CD4-positive, alpha-beta memory T cell (primary cell): ENCODE measurements at regions not wholly inside any gene's neighbourhood (a gene's known extent, or its start where the extent isn't known, plus 50 kb on each side); places are given as distances from the start of the nearest gene placed in this dataset.

ENCODE experiments used
- CTCF ChIA-PET: fragments of 350-600 bp; sonication (Branson Sonifier 250); formaldehyde crosslinking; loops from one replicate; lab custom pipeline; 2021; ENCODE audit warnings: inconsistent platforms; ENCODE audit not compliant: partially characterized antibody; lab: Charles Lee
- POLR2A ChIA-PET: fragments of 350-600 bp; sonication (Branson Sonifier 250); formaldehyde crosslinking; loops from one replicate; lab custom pipeline; 2021; ENCODE audit not compliant: partially characterized antibody; lab: Charles Lee
- DNase-seq, 5 donors: peaks; one replicate each; pipeline versions ENCODE4 v3.0.0 to v3.0.0-alpha.2; 2020 to 2022; ENCODE audit warnings: mixed read lengths in 1 of 5
- H3K27ac ChIP-seq: one replicate; pipeline ENCODE4 v1.7.0; 2013; ENCODE audit warnings: low read depth, low read length
- H3K27me3 ChIP-seq: 2 replicates; pipeline ENCODE4 v1.7.0; 2013; ENCODE audit warnings: mild to moderate bottlenecking, low read length, moderate library complexity; ENCODE audit not compliant: insufficient read depth
- H3K36me3 ChIP-seq: 2 replicates; pipeline ENCODE4 v1.7.0; 2013; ENCODE audit warnings: mild to moderate bottlenecking, low read length, moderate library complexity; ENCODE audit not compliant: insufficient read depth
- H3K4me1 ChIP-seq: 2 replicates; pipeline ENCODE4 v1.7.0; 2013; ENCODE audit warnings: mild to moderate bottlenecking, low read length, moderate library complexity; ENCODE audit not compliant: insufficient read depth
- H3K4me3 ChIP-seq, 2 donors: one replicate each; pipeline ENCODE4 v1.7.0; 2013; ENCODE audit warnings: low read length in 2 of 2, mild to moderate bottlenecking in 1 of 2
- H3K9me3 ChIP-seq, 2 donors: one replicate each; pipeline ENCODE4 v1.7.0; 2013; ENCODE audit warnings: low read length in 2 of 2, control low read depth in 1 of 2; ENCODE audit not compliant: control insufficient read depth in 1 of 2
- H3K27ac Mint-ChIP-seq, 7 donors: one replicate each; pipeline ENCODE4 v1.8.0; 2020 to 2021; ENCODE audit warnings: mixed read lengths in 7 of 7, mild to moderate bottlenecking in 6 of 7, inconsistent platforms in 3 of 7, moderate library complexity in 3 of 7
- H3K27me3 Mint-ChIP-seq, 2 donors: one replicate each; pipeline ENCODE4 v1.8.0; 2020 to 2021; ENCODE audit warnings: mixed read lengths in 2 of 2
- H3K36me3 Mint-ChIP-seq, 2 donors: one replicate each; pipeline ENCODE4 v1.8.0; 2020 to 2021; ENCODE audit warnings: mixed read lengths in 2 of 2, inconsistent platforms in 1 of 2, mild to moderate bottlenecking in 1 of 2
- H3K4me1 Mint-ChIP-seq, 4 donors: one replicate each; pipeline ENCODE4 v1.8.0; 2020 to 2021; ENCODE audit warnings: mixed read lengths in 4 of 4, mild to moderate bottlenecking in 1 of 4
- H3K4me3 Mint-ChIP-seq, 8 donors: one replicate each; pipeline ENCODE4 v1.8.0; 2020 to 2021; ENCODE audit warnings: mixed read lengths in 8 of 8, mild to moderate bottlenecking in 7 of 8, moderate library complexity in 6 of 8, inconsistent platforms in 3 of 8
- H3K9me3 Mint-ChIP-seq, 8 donors: one replicate each; pipeline ENCODE4 v1.8.0; 2020 to 2021; ENCODE audit warnings: mixed read lengths in 8 of 8, mild to moderate bottlenecking in 5 of 8, inconsistent platforms in 3 of 8, moderate library complexity in 1 of 8
- intact Hi-C: fragments of 100-400 bp; cut with micrococcal nuclease; formaldehyde crosslinking; loops from one replicate; pipeline ENCODE4 v1.15.1; 2023

DNA sequence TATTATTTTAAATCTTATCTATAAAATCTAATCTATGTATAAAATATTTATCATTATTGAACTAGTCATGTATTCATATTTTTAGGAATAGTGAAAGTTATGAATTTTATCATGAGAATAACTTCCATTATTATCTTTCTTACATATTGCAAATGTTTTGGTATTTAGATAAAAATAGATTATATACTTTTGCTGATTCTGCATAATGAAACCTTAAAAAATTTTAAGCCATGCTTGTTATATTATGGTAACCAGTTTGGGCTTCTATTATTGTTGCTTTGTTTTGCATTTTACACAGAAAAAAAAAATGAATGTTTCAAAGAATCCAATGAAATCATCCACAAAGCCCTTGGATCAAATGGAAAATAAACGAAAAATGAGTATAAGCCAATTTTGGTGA, 772.5 kb downstream of the NR2F1-AS1 start:
- Mint-ChIP-seq H3K36me3 (no peaks in the 10 kb centered on the region), H3K4me1 (no peaks in the 10 kb centered on the region), H3K27me3 (no peaks in the 10 kb centered on the region), H3K4me3 (no peak overlapping the region), H3K27ac (no peak overlapping the region), H3K9me3 (peaks cover 0 to 4% (median 1%) of the 10 kb centered on the region in 8 donors)
- H3K27ac ChIP-seq: no peak overlapping the region
- no peaks in the 10 kb centered on the region for H3K9me3 ChIP-seq
- DNase-seq: no peak
- no peaks in the 10 kb centered on the region for H3K36me3 ChIP-seq
- intact Hi-C loops: no loop called here
- no peak overlapping the region for H3K4me3 ChIP-seq
- H3K27me3 ChIP-seq: no peaks in the 10 kb centered on the region
- POLR2A ChIA-PET: no interaction called here
- CTCF ChIA-PET: no interaction called here
- H3K4me1 ChIP-seq: no peaks in the 10 kb centered on the region

DNA sequence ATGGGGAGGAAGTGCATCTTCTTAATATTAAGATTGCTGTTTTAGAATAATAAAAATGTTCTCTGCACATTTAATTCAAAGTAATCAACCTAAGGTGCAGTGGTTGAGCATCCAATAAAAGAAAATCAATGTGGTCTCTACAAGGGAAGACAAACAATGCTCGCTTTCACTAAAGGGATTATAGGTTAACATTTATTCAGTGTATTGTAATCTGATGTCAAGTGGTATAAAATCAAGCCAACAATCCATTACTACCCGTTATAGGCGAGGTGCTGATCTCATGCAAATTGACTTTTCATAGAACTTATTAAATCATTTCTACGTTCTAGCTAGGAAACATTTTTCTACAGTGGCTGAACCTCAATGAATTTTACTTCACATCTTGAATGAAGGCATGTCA, 773.9 kb downstream of the NR2F1-AS1 start:
- DNase-seq: no peak
- Histone ChIP-seq H3K9me3 (peaks cover 0 to 3% of the 10 kb centered on the region in 2 donors), H3K27ac (no peak overlapping the region), H3K36me3 (no peaks in the 10 kb centered on the region), H3K4me1 (no peaks in the 10 kb centered on the region), H3K27me3 (no peaks in the 10 kb centered on the region), H3K4me3 (no peak overlapping the region)
- Mint-ChIP-seq H3K27ac (no peak overlapping the region), H3K9me3 (peaks cover 0 to 4% (median 0%) of the 10 kb centered on the region in 8 donors), H3K36me3 (no peaks in the 10 kb centered on the region), H3K27me3 (no peaks in the 10 kb centered on the region), H3K4me1 (no peaks in the 10 kb centered on the region), H3K4me3 (no peak overlapping the region)
- intact Hi-C loops: no loop called here
- CTCF ChIA-PET: no interaction called here
- POLR2A ChIA-PET: no interaction called here

- intact Hi-C loops: no loop called here
- Mint-ChIP-seq H3K27ac (no peak overlapping the region), H3K27me3 (no peaks in the 10 kb centered on the region), H3K9me3 (peaks cover 0 to 4% (median 0%) of the 10 kb centered on the region in 8 donors), H3K4me3 (no peak overlapping the region), H3K4me1 (no peaks in the 10 kb centered on the region), H3K36me3 (no peaks in the 10 kb centered on the region)
- no peaks in the 10 kb centered on the region for H3K27me3 ChIP-seq
- no peak for DNase-seq
- no peak overlapping the region for H3K4me3 ChIP-seq
- no peak overlapping the region for H3K27ac ChIP-seq
- H3K9me3 ChIP-seq: peaks cover 0 to 3% of the 10 kb centered on the region in 2 donors
- H3K4me1 ChIP-seq: no peaks in the 10 kb centered on the region
- ChIA-PET POLR2A (no interaction called here), CTCF (no interaction called here)
- no peaks in the 10 kb centered on the region for H3K36me3 ChIP-seq
Measured at GRCh38 chr5:92805446-92805845, 775.6 kb downstream of the NR2F1-AS1 start.

DNA sequence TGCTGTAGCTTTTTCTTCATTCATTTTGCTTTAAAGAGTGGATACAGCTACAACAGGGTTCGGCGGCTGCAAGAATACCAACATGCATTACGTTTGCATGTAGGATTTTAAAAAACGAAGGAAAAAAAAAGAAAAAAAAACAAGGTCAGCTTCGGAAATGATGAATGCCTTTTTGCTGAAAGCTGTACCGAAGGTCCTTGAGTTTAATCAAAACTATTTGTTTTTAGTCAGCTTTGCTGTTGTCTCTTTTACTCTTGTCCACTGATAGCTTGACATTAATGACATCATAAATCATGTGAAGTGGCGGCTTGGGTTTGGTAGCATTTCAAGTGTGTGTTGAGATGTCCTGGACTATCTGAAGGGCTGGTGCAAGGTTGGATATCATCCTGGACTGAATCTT, 779.1 kb downstream of the NR2F1-AS1 start:
- no peak overlapping the region for H3K27ac ChIP-seq
- H3K36me3 ChIP-seq: no peaks in the 10 kb centered on the region
- H3K4me1 ChIP-seq: no peaks in the 10 kb centered on the region
- H3K9me3 ChIP-seq: peaks cover 0 to 3% of the 10 kb centered on the region in 2 donors
- H3K36me3 Mint-ChIP-seq: no peaks in the 10 kb centered on the region
- peaks cover 0 to 6% (median 2%) of the 10 kb centered on the region in 8 donors for H3K9me3 Mint-ChIP-seq
- intact Hi-C loops: no loop called here
- H3K4me3 ChIP-seq: no peak overlapping the region
- no peak overlapping the region for H3K27ac Mint-ChIP-seq
- ChIA-PET CTCF (no interaction called here), POLR2A (no interaction called here)
- H3K27me3 ChIP-seq: no peaks in the 10 kb centered on the region
- H3K4me1 Mint-ChIP-seq: no peaks in the 10 kb centered on the region
- no peak for DNase-seq
- no peaks in the 10 kb centered on the region for H3K27me3 Mint-ChIP-seq
- H3K4me3 Mint-ChIP-seq: no peak overlapping the region

GRCh38 chr5:92800365-92800764, 780.7 kb downstream of the NR2F1-AS1 start:
- intact Hi-C loops: no loop called here
- H3K27me3 Mint-ChIP-seq: no peaks in the 10 kb centered on the region
- H3K36me3 ChIP-seq: no peaks in the 10 kb centered on the region
- no peaks in the 10 kb centered on the region for H3K36me3 Mint-ChIP-seq
- no peak for DNase-seq
- H3K4me3 Mint-ChIP-seq: no peak overlapping the region
- ChIA-PET CTCF (no interaction called here), POLR2A (no interaction called here)
- H3K27ac Mint-ChIP-seq: no peak overlapping the region
- no peaks in the 10 kb centered on the region for H3K4me1 ChIP-seq
- H3K9me3 Mint-ChIP-seq: peaks cover 0 to 12% (median 7%) of the 10 kb centered on the region in 8 donors
- no peak overlapping the region for H3K4me3 ChIP-seq
- H3K4me1 Mint-ChIP-seq: no peaks in the 10 kb centered on the region
- H3K9me3 ChIP-seq: peaks cover 0 to 3% of the 10 kb centered on the region in 2 donors
- H3K27me3 ChIP-seq: no peaks in the 10 kb centered on the region
- no peak overlapping the region for H3K27ac ChIP-seq

GRCh38 chr5:92795633-92796032, 785.4 kb downstream of the NR2F1-AS1 start:
- no peak overlapping the region for H3K4me3 ChIP-seq
- peaks cover 0 to 20% (median 15%) of the 10 kb centered on the region in 8 donors for H3K9me3 Mint-ChIP-seq
- no peak overlapping the region for H3K4me3 Mint-ChIP-seq
- H3K36me3 Mint-ChIP-seq: no peaks in the 10 kb centered on the region
- H3K27me3 Mint-ChIP-seq: no peaks in the 10 kb centered on the region
- no peaks in the 10 kb centered on the region for H3K4me1 Mint-ChIP-seq
- POLR2A ChIA-PET: no interaction called here
- no peaks in the 10 kb centered on the region for H3K4me1 ChIP-seq
- no peaks in the 10 kb centered on the region for H3K27me3 ChIP-seq
- H3K27ac Mint-ChIP-seq: no peak overlapping the region
- H3K36me3 ChIP-seq: no peaks in the 10 kb centered on the region
- DNase-seq: no peak
- no peaks in the 10 kb centered on the region for H3K9me3 ChIP-seq
- H3K27ac ChIP-seq: no peak overlapping the region
- intact Hi-C loops: no loop called here
- CTCF ChIA-PET: no interaction called here

- no peaks in the 10 kb centered on the region for H3K4me1 Mint-ChIP-seq
- no peaks in the 10 kb centered on the region for H3K4me1 ChIP-seq
- no peak overlapping the region for H3K4me3 Mint-ChIP-seq
- H3K36me3 Mint-ChIP-seq: no peaks in the 10 kb centered on the region
- POLR2A ChIA-PET: no interaction called here
- no peak for DNase-seq
- H3K27me3 Mint-ChIP-seq: no peaks in the 10 kb centered on the region
- no peaks in the 10 kb centered on the region for H3K36me3 ChIP-seq
- intact Hi-C loops: no loop called here
- no peak overlapping the region for H3K27ac ChIP-seq
- CTCF ChIA-PET: no interaction called here
- no peaks in the 10 kb centered on the region for H3K9me3 ChIP-seq
- no peak overlapping the region for H3K4me3 ChIP-seq
- no peaks in the 10 kb centered on the region for H3K27me3 ChIP-seq
- H3K27ac Mint-ChIP-seq: no peak overlapping the region
- H3K9me3 Mint-ChIP-seq: peaks cover 0 to 5% (median 2%) of the 10 kb centered on the region in 8 donors
Measured at GRCh38 chr5:92780057-92780456, 801.0 kb downstream of the NR2F1-AS1 start.

DNA sequence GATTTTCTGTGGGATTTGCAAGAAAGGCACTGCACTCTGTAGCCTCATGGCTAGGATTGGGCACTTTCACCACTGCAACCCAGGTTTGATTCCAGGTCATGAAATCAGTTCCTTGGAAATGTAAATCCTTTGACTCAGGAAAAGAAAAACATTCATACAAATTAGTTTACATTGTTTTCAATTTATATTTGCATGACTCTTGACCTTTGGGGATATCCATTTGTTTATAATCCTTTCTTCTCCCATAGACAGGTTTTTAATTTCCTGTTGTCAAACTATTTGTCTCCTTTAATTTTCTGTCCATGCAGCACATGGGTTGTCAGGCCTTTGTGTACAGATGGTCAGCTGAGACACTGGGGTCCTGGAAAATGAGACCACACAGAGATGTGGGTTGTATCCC, 801.5 kb downstream of the NR2F1-AS1 start:
- Histone ChIP-seq H3K4me3 (no peak overlapping the region), H3K27ac (no peak overlapping the region), H3K4me1 (no peaks in the 10 kb centered on the region), H3K36me3 (no peaks in the 10 kb centered on the region), H3K9me3 (no peaks in the 10 kb centered on the region), H3K27me3 (no peaks in the 10 kb centered on the region)
- Mint-ChIP-seq H3K27me3 (no peaks in the 10 kb centered on the region), H3K4me3 (no peak overlapping the region), H3K27ac (no peak overlapping the region), H3K9me3 (peaks cover 0 to 5% (median under 1%) of the 10 kb centered on the region in 8 donors), H3K36me3 (no peaks in the 10 kb centered on the region), H3K4me1 (no peaks in the 10 kb centered on the region)
- ChIA-PET POLR2A (no interaction called here), CTCF (no interaction called here)
- no peak for DNase-seq
- intact Hi-C loops: no loop called here
